Kidney epithelial cell (primary cell): ENCODE measurements at regions not wholly inside any gene's neighbourhood (a gene's known extent, or its start where the extent isn't known, plus 50 kb on each side); places are given as distances from the start of the nearest gene placed in this dataset.

ENCODE experiments used
- DNase-seq: peaks from one replicate; pipeline ENCODE4 v3.0.0-alpha.2; 2010; ENCODE audit warnings: low read depth
- H3K27me3 ChIP-seq: 2 replicates; pipeline ENCODE4 v1.6.0; 2011; ENCODE audit warnings: low read length; ENCODE audit not compliant: control insufficient read depth, insufficient read depth
- H3K36me3 ChIP-seq: 2 replicates; pipeline ENCODE4 v1.5.1; 2011; ENCODE audit warnings: low read length; ENCODE audit not compliant: control insufficient read depth, insufficient read depth
- H3K4me3 ChIP-seq: 2 replicates; pipeline ENCODE4 v1.5.1; 2011; ENCODE audit warnings: low read depth, mild to moderate bottlenecking, control low read depth, low read length
- TF ChIP-seq, protein P1 (sequence below): IDR thresholded peaks from 2 replicates; pipeline ENCODE4 v1.5.1; 2011; ENCODE audit warnings: mild to moderate bottlenecking, moderate library complexity, low read length, control low read depth, inconsistent platforms; ENCODE audit not compliant: insufficient read depth, poor library complexity, severe bottlenecking

DNA sequence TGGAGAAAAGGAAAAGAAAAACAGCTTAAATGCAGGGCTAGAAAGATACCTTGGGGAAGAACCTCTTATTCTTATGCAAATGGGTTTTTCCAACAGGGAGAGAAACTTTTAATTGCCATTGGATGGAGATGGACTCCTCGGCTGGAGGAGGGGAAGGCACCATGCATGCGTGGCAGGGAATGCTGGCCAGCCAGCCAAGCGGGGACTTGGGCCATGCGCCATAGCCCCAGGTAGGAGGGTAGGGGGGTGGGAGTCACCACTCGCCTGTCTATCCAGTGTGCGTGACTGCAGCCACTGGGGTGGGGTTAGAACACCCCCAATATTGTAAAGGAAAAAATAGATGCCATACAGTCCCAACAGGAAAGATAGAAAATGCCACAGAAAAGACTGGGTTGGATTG is 119.9 kb upstream of the ELAVL2 start:
- Histone ChIP-seq H3K36me3 (no peaks in the 10 kb centered on the region), H3K27me3 (no peaks in the 10 kb centered on the region), H3K4me3 (no peak overlapping the region)
- TF ChIP-seq, protein P1, sequence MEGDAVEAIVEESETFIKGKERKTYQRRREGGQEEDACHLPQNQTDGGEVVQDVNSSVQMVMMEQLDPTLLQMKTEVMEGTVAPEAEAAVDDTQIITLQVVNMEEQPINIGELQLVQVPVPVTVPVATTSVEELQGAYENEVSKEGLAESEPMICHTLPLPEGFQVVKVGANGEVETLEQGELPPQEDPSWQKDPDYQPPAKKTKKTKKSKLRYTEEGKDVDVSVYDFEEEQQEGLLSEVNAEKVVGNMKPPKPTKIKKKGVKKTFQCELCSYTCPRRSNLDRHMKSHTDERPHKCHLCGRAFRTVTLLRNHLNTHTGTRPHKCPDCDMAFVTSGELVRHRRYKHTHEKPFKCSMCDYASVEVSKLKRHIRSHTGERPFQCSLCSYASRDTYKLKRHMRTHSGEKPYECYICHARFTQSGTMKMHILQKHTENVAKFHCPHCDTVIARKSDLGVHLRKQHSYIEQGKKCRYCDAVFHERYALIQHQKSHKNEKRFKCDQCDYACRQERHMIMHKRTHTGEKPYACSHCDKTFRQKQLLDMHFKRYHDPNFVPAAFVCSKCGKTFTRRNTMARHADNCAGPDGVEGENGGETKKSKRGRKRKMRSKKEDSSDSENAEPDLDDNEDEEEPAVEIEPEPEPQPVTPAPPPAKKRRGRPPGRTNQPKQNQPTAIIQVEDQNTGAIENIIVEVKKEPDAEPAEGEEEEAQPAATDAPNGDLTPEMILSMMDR, result no peak
- DNase-seq, result no peak

GRCh38 chr9:23941051-23941450 is 115.0 kb upstream of the ELAVL2 start:
- DNase-seq, result no peak
- H3K36me3 ChIP-seq, result no peaks in the 10 kb centered on the region
- no peak overlapping the region for H3K4me3 ChIP-seq
- no peaks in the 10 kb centered on the region for H3K27me3 ChIP-seq
- TF ChIP-seq, protein P1, result no peak

- Histone ChIP-seq H3K36me3 (no peaks in the 10 kb centered on the region), H3K4me3 (no peak overlapping the region), H3K27me3 (no peaks in the 10 kb centered on the region)
- TF ChIP-seq, protein P1, result no peak
- no peak for DNase-seq
Observed at GRCh38 chr9:23938908-23939307, 112.9 kb upstream of the ELAVL2 start.

DNA sequence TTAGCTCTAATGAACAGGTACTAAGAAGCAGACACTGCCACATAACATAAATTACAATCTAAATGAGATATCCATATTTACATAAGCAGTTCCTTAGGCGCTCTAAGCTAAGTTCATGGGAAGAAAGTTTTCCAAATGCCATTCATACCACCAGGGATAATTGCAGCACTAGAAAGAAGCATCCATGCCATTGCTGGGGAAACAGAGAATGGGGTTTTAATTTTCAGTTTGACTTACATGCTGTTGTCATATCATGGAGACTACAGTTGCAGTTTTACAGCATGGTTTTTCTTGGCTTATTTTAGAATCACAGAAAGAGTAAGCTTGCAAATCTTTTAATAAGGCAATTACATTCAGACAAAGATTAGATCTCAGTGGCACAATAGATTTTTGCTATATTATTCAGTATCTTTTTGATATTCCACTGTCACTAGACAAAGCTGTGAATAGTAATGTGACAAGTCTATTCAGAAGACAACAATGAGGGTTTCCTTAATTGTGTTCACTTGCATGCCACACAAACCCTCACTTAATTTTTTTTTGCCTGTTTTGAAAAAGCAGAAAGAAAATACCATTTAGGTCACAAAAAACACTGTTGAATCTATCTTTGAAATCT is 108.4 kb upstream of the ELAVL2 start:
- no peak overlapping the region for H3K4me3 ChIP-seq
- TF ChIP-seq, protein P1, result no peak
- no peaks in the 10 kb centered on the region for H3K36me3 ChIP-seq
- no peak for DNase-seq
- no peaks in the 10 kb centered on the region for H3K27me3 ChIP-seq

- Histone ChIP-seq H3K27me3 (no peaks in the 10 kb centered on the region), H3K4me3 (no peak overlapping the region), H3K36me3 (no peaks in the 10 kb centered on the region)
- TF ChIP-seq, protein P1, result no peak
- DNase-seq, result no peak
Observed at GRCh38 chr9:23933348-23933747, 107.3 kb upstream of the ELAVL2 start.

DNA sequence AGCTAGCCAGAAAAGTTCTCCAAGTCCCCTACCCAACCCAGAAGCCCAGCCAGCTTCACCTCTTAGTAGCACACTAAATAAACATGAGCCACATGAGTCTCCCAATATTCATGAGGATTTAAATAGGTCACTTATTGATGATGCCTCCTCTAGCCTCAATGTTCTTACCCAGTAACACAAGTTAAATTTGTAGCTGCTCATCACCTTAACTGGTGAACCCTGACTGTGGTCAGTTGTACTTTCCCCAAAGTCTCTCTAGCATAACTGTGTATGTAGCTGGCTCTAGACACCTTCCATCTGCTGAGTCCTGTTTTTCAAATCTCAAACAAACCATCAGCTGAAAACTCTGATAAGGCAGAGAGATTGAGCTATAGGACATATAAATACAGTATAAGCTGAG is 100.3 kb upstream of the ELAVL2 start:
- TF ChIP-seq, protein P1, result no peak
- no peaks in the 10 kb centered on the region for H3K36me3 ChIP-seq
- DNase-seq, result no peak
- H3K27me3 ChIP-seq, result no peaks in the 10 kb centered on the region
- H3K4me3 ChIP-seq, result no peak overlapping the region
